Renal pelvis (tissue), 1 donor: ENCODE measurements at regions not wholly inside any gene's neighbourhood (a gene's known extent, or its start where the extent isn't known, plus 50 kb on each side); places are given as distances from the start of the nearest gene placed in this dataset.
"Not testable (repeated sequence)": the region's sequence is repeated elsewhere in the genome, so short reads cannot be mapped to it uniquely, and the experiment has no call there.

Experiments used
- DNase-seq: peaks from one replicate; pipeline ENCODE4 v3.0.0-alpha.2; 2013

GRCh38 chr2:235105821-235106359 lies 154.1 kb downstream of the SH3BP4 start:
- DNase-seq: no peak

GRCh38 chr2:235106874-235107639 lies 155.2 kb downstream of the SH3BP4 start:
- DNase-seq: peak; percentile 80

GRCh38 chr2:235107640-235107951 lies 155.8 kb downstream of the SH3BP4 start:
- no peak for DNase-seq

- not testable (repeated sequence) for DNase-seq
Observed at GRCh38 chr2:235109561-235109960, 157.7 kb downstream of the SH3BP4 start.

- DNase-seq: no peak
Observed at GRCh38 chr2:235112365-235112764, 160.5 kb downstream of the SH3BP4 start.

- no peak for DNase-seq
Observed at GRCh38 chr2:235113854-235114253, 162.0 kb downstream of the SH3BP4 start.

- DNase-seq: no peak
Observed at GRCh38 chr2:235114286-235114685, 162.5 kb downstream of the SH3BP4 start.

GRCh38 chr2:235115521-235115920 lies 163.7 kb downstream of the SH3BP4 start:
- DNase-seq: no peak

- no peak for DNase-seq
Observed at GRCh38 chr2:235116885-235117492, 165.2 kb downstream of the SH3BP4 start.

- DNase-seq: no peak
Observed at GRCh38 chr2:235126768-235127167, 175.0 kb downstream of the SH3BP4 start.

- DNase-seq: no peak
Observed at GRCh38 chr2:235127931-235128330, 176.1 kb downstream of the SH3BP4 start.

GRCh38 chr2:235129850-235130249 lies 178.0 kb downstream of the SH3BP4 start:
- no peak for DNase-seq

- DNase-seq: no peak
Observed at GRCh38 chr2:235131334-235132305, 179.8 kb downstream of the SH3BP4 start.

GRCh38 chr2:235132651-235133050 lies 180.8 kb downstream of the SH3BP4 start:
- DNase-seq: no peak

GRCh38 chr2:235133837-235134236 lies 182.0 kb downstream of the SH3BP4 start:
- DNase-seq: no peak

- no peak for DNase-seq
Observed at GRCh38 chr2:235134420-235134819, 182.6 kb downstream of the SH3BP4 start.

- no peak for DNase-seq
Observed at GRCh38 chr2:235135195-235135965, 183.6 kb downstream of the SH3BP4 start.

- peak; percentile 51 for DNase-seq
Observed at GRCh38 chr2:235135990-235136561, 184.3 kb downstream of the SH3BP4 start.

- no peak for DNase-seq
Observed at GRCh38 chr2:235138339-235138738, 186.5 kb downstream of the SH3BP4 start.

- no peak for DNase-seq
Observed at GRCh38 chr2:235139956-235140800, 188.4 kb downstream of the SH3BP4 start.
